Keratinocyte (primary cell): ENCODE measurements at regions not wholly inside any gene's neighbourhood (a gene's known extent, or its start where the extent isn't known, plus 50 kb on each side); places are given as distances from the start of the nearest gene placed in this dataset.

Experiments
- DNase-seq: peaks from one replicate; pipeline ENCODE4 v3.0.0-alpha.2; 2011; ENCODE audit warnings: low read depth, missing footprints, low spot score
- FAIRE-seq: peaks from 2 replicates; lab custom pipeline; 2011; peaks lifted over from hg19 to GRCh38; lab: Jason Lieb, UNC
- H2AFZ ChIP-seq: 2 replicates; pipeline ENCODE4 v1.6.0; 2012; ENCODE audit warnings: low read length, control low read depth, inconsistent platforms; ENCODE audit not compliant: control insufficient read depth
- H3K27ac ChIP-seq: 2 replicates; pipeline ENCODE4 v1.5.1; 2011; ENCODE audit warnings: low read length; ENCODE audit not compliant: control insufficient read depth, insufficient read depth
- H3K27me3 ChIP-seq: 3 replicates; pipeline ENCODE4 v1.6.0; 2011; ENCODE audit warnings: low read length; ENCODE audit not compliant: control insufficient read depth, insufficient read depth; ENCODE audit errors: extremely low read depth
- H3K36me3 ChIP-seq, 2 experiments: 2 replicates in 1 of 2; 3 replicates in 1 of 2; pipeline ENCODE4 v1.5.1; 2011; ENCODE audit warnings: low read length in 2 of 2, mild to moderate bottlenecking in 1 of 2; ENCODE audit not compliant: control insufficient read depth in 2 of 2, insufficient read depth in 2 of 2; ENCODE audit errors: extremely low read depth in 1 of 2
- H3K4me1 ChIP-seq: 3 replicates; pipeline ENCODE4 v1.5.1; 2011; ENCODE audit warnings: low read length; ENCODE audit not compliant: control insufficient read depth, insufficient read depth; ENCODE audit errors: extremely low read depth
- H3K4me2 ChIP-seq: 3 replicates; pipeline ENCODE4 v1.6.0; 2011; ENCODE audit warnings: low read depth, low read length; ENCODE audit not compliant: control insufficient read depth, insufficient read depth; ENCODE audit errors: extremely low read depth
- H3K4me3 ChIP-seq, 3 experiments: fragments of 200-600 bp in 1 of 3; sonication (generic) in 1 of 3; 2 replicates in 2 of 3; 3 replicates in 1 of 3; pipeline ENCODE4 v1.5.1; 2011 to 2016; ENCODE audit warnings: low read length in 3 of 3, mild to moderate bottlenecking in 3 of 3, control low read depth in 2 of 3, inconsistent platforms in 1 of 3, low read depth in 1 of 3, mixed read lengths in 1 of 3, mixed run types in 1 of 3, moderate library complexity in 1 of 3; ENCODE audit not compliant: control insufficient read depth in 2 of 3, insufficient read depth in 2 of 3; ENCODE audit errors: extremely low read depth in 1 of 3
- H3K79me2 ChIP-seq: 2 replicates; pipeline ENCODE4 v1.6.0; 2012; ENCODE audit warnings: low read length; ENCODE audit not compliant: control insufficient read depth, insufficient read depth
- H3K9ac ChIP-seq: 3 replicates; pipeline ENCODE4 v1.6.0; 2011; ENCODE audit warnings: low read length; ENCODE audit not compliant: control insufficient read depth, insufficient read depth; ENCODE audit errors: extremely low read depth
- H3K9me1 ChIP-seq: 3 replicates; pipeline ENCODE4 v1.6.0; 2011; ENCODE audit warnings: low read length; ENCODE audit not compliant: control insufficient read depth, insufficient read depth; ENCODE audit errors: extremely low read depth
- H3K9me3 ChIP-seq: 2 replicates; pipeline ENCODE4 v1.5.1; 2012; ENCODE audit warnings: low read depth, low read length; ENCODE audit not compliant: control insufficient read depth
- H4K20me1 ChIP-seq: 3 replicates; pipeline ENCODE4 v1.6.0; 2011; ENCODE audit warnings: low read length; ENCODE audit not compliant: control insufficient read depth, insufficient read depth; ENCODE audit errors: extremely low read depth
- EZH2 ChIP-seq: IDR thresholded peaks from one replicate; pipeline ENCODE4 v1.6.1; 2012; ENCODE audit warnings: inconsistent platforms, mild to moderate bottlenecking, low read length, moderate library complexity
- dilution Hi-C: fragments of 300-500 bp; cut with MboI; formaldehyde crosslinking; loops from one replicate; pipeline ENCODE4 v1.7.0; 2020; ENCODE audit warnings: low sequenced_read_pairs; ENCODE audit not compliant: extremely low pct_ligation_motif_present
- TF ChIP-seq, protein P1 (sequence below), 3 experiments: IDR thresholded peaks in 1 of 3; conservative IDR thresholded peaks in 1 of 3; optimal IDR thresholded peaks in 1 of 3; 2 replicates in 2 of 3; 3 replicates in 1 of 3; pipeline versions ENCODE3 to v1.5.1; 2011; ENCODE audit warnings: low read length in 3 of 3, mild to moderate bottlenecking in 3 of 3, moderate library complexity in 2 of 3, control low read depth in 1 of 3, inconsistent platforms in 1 of 3; ENCODE audit not compliant: insufficient read depth in 2 of 3; ENCODE audit errors: extremely low read depth in 1 of 3

- Histone ChIP-seq H2AFZ (no peak overlapping the region), H3K9ac (no peak overlapping the region), H3K27me3 (no peaks in the 10 kb centered on the region), H3K9me1 (no peaks in the 10 kb centered on the region), H3K4me2 (no peak overlapping the region), H3K36me3 (no peaks in the 10 kb centered on the region), H3K4me3 (no peak overlapping the region), H3K9me3 (no peaks in the 10 kb centered on the region), H3K79me2 (no peaks in the 10 kb centered on the region), H3K4me1 (no peaks in the 10 kb centered on the region), H3K27ac (no peak overlapping the region), H4K20me1 (no peaks in the 10 kb centered on the region)
- FAIRE-seq = no peak
- no peak for TF ChIP-seq EZH2
- TF ChIP-seq, protein P1, sequence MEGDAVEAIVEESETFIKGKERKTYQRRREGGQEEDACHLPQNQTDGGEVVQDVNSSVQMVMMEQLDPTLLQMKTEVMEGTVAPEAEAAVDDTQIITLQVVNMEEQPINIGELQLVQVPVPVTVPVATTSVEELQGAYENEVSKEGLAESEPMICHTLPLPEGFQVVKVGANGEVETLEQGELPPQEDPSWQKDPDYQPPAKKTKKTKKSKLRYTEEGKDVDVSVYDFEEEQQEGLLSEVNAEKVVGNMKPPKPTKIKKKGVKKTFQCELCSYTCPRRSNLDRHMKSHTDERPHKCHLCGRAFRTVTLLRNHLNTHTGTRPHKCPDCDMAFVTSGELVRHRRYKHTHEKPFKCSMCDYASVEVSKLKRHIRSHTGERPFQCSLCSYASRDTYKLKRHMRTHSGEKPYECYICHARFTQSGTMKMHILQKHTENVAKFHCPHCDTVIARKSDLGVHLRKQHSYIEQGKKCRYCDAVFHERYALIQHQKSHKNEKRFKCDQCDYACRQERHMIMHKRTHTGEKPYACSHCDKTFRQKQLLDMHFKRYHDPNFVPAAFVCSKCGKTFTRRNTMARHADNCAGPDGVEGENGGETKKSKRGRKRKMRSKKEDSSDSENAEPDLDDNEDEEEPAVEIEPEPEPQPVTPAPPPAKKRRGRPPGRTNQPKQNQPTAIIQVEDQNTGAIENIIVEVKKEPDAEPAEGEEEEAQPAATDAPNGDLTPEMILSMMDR (optimal IDR thresholded peaks at IDR 0.05 in 1 of 3, IDR thresholded peaks at IDR 0.05 in 1 of 3, conservative IDR thresholded peaks at IDR 0.05 in 1 of 3; ENCODE audit: extremely low read depth in 1 of 3, insufficient read depth in 2 of 3, low read length in 3 of 3) = no peak
- dilution Hi-C loops = no loop called here
- no peak for DNase-seq
Measured at GRCh38 chr1:103367186-103367585, 158.3 kb upstream of the RNPC3 start.

DNA sequence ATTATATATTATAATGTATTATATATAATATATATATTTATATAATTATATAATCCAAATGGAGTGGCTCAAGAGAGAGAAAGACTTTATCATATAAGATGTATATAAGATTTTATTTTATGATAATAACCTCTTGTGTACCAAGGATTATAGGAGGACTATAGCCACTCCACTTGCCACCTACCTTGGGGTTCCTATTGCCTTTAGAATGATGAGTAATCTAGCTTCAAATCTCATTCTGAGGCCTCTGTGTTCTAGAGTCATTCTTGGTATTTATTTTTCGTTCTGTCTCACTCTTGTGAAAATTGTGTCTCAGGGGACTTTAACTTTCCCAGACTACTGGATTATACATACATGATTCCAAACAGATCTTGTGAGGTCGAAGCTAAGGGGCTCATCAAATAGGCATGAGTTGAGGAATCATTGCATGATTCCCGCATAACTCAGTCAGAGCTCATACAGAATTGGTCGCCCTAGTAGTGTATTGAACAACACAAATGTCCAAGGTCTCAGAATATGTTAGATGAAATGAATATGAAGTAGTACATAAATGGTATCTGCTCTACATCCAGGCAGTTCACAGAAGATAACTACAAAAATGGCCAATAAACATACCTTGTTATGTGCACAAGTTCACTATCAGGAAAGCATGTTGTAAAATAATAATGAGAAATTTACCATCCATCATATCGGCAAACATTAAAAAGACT lies 159.5 kb upstream of the RNPC3 start:
- H3K9ac ChIP-seq = no peak overlapping the region
- H3K36me3 ChIP-seq = no peaks in the 10 kb centered on the region
- H3K9me3 ChIP-seq = no peaks in the 10 kb centered on the region
- no peak overlapping the region for H3K27ac ChIP-seq
- no peaks in the 10 kb centered on the region for H3K4me1 ChIP-seq
- DNase-seq (no peak), FAIRE-seq (no peak)
- H2AFZ ChIP-seq = no peak overlapping the region
- dilution Hi-C loops = no loop called here
- H3K27me3 ChIP-seq = no peaks in the 10 kb centered on the region
- H3K9me1 ChIP-seq = no peaks in the 10 kb centered on the region
- TF ChIP-seq, protein P1 (optimal IDR thresholded peaks at IDR 0.05 in 1 of 3, IDR thresholded peaks at IDR 0.05 in 1 of 3, conservative IDR thresholded peaks at IDR 0.05 in 1 of 3; ENCODE audit: extremely low read depth in 1 of 3, insufficient read depth in 2 of 3, low read length in 3 of 3) = no peak
- TF ChIP-seq EZH2 = no peak
- H3K79me2 ChIP-seq = no peaks in the 10 kb centered on the region
- H4K20me1 ChIP-seq = no peaks in the 10 kb centered on the region
- H3K4me2 ChIP-seq = no peak overlapping the region
- H3K4me3 ChIP-seq = no peak overlapping the region
